HL-60/S4 treated with phorbol 12-myristate 13-acetate at 8.2 ng/mL for 4 days and 3 days (cell line): ENCODE measurements at regions not wholly inside any gene's neighbourhood (a gene's known extent, or its start where the extent isn't known, plus 50 kb on each side); places are given as distances from the start of the nearest gene placed in this dataset.

Experiments
- in situ Hi-C: fragments of 300-500 bp; cut with MboI; formaldehyde crosslinking; loops from 2 replicates; pipeline ENCODE4 v1.15.0; 2022; ENCODE audit warnings: low sequenced_read_pairs

GRCh38 chr1:55860326-55860725 is 645.2 kb upstream of the USP24 start:
- in situ Hi-C loops = no loop called here

GRCh38 chr1:55854911-55855310 is 639.7 kb upstream of the USP24 start:
- in situ Hi-C loops = no loop called here

GRCh38 chr1:55848906-55849305 is 633.7 kb upstream of the USP24 start:
- in situ Hi-C loops = no loop called here

GRCh38 chr1:55846051-55846450 is 630.9 kb upstream of the USP24 start:
- in situ Hi-C loops = no loop called here

GRCh38 chr1:55844322-55844721 is 629.2 kb upstream of the USP24 start:
- in situ Hi-C loops = no loop called here

GRCh38 chr1:55839626-55840025 is 624.5 kb upstream of the USP24 start:
- in situ Hi-C loops = no loop called here

GRCh38 chr1:55839221-55839620 is 624.1 kb upstream of the USP24 start:
- in situ Hi-C loops = no loop called here

- in situ Hi-C loops = no loop called here
Measured at GRCh38 chr1:55836086-55836485, 620.9 kb upstream of the USP24 start.

- in situ Hi-C loops = no loop called here
Measured at GRCh38 chr1:55833529-55834091, 618.4 kb upstream of the USP24 start.

- in situ Hi-C loops = no loop called here
Measured at GRCh38 chr1:55831759-55832158, 616.6 kb upstream of the USP24 start.

- in situ Hi-C loops = no loop called here
Measured at GRCh38 chr1:55828044-55828443, 612.9 kb upstream of the USP24 start.

GRCh38 chr1:55827350-55827749 is 612.2 kb upstream of the USP24 start:
- in situ Hi-C loops = no loop called here

GRCh38 chr1:55826381-55827080 is 611.4 kb upstream of the USP24 start:
- in situ Hi-C loops = no loop called here

GRCh38 chr1:55825461-55825860 is 610.3 kb upstream of the USP24 start:
- in situ Hi-C loops = no loop called here

GRCh38 chr1:55824251-55824640 is 609.1 kb upstream of the USP24 start:
- in situ Hi-C loops = no loop called here

GRCh38 chr1:55823541-55824250 is 608.5 kb upstream of the USP24 start:
- in situ Hi-C loops = no loop called here

- in situ Hi-C loops = no loop called here
Measured at GRCh38 chr1:55822891-55823290, 607.7 kb upstream of the USP24 start.

GRCh38 chr1:55821234-55821633 is 606.1 kb upstream of the USP24 start:
- in situ Hi-C loops = no loop called here

GRCh38 chr1:55820501-55820900 is 605.3 kb upstream of the USP24 start:
- in situ Hi-C loops = no loop called here

- in situ Hi-C loops = no loop called here
Measured at GRCh38 chr1:55819011-55819410, 603.8 kb upstream of the USP24 start.

- in situ Hi-C loops = no loop called here
Measured at GRCh38 chr1:55816456-55817426, 601.6 kb upstream of the USP24 start.
